ENCODE measurements at regions not wholly inside any gene's neighbourhood (a gene's known extent, or its start where the extent isn't known, plus 50 kb on each side); places are given as distances from the start of the nearest gene placed in this dataset.

DNA sequence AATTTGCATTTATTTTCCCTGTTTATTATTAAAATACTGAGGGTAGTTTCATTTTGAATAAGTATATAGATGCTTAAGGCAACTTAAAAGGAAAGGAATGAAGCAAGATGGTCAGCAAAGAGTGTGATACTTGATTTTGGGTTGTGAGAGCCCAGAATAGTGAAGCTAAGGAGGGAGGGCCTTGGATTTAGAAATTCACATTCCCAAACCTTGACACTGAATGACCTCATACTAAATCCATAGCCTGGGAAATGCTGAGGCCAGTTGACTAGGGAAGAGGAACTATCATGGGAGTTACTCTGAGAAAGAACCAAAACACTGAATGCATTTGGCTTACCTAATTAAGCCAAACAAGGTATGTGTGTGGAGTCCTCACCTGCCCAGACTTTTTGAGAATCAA, 292.5 kb downstream of the SPATA31D1 start:
- Histone ChIP-seq H3K27ac (no peak overlapping the region), H3K4me1 (no peaks in the 10 kb centered on the region), H3K27me3 (no peaks in the 10 kb centered on the region), H3K4me3 (no peak overlapping the region), H3K36me3 (ENCODE audit: low read depth, missing control alignments) (no peaks in the 10 kb centered on the region), H3K9me3 (no peaks in the 10 kb centered on the region)
- DNase-seq, result no peak
- intact Hi-C loops (cut with DNase I; ENCODE audit: low total_unique reads), result no loop called here
- TF ChIP-seq POLR2A (IDR thresholded peaks at IDR 0.05), result no peak
- TF ChIP-seq, protein P1, sequence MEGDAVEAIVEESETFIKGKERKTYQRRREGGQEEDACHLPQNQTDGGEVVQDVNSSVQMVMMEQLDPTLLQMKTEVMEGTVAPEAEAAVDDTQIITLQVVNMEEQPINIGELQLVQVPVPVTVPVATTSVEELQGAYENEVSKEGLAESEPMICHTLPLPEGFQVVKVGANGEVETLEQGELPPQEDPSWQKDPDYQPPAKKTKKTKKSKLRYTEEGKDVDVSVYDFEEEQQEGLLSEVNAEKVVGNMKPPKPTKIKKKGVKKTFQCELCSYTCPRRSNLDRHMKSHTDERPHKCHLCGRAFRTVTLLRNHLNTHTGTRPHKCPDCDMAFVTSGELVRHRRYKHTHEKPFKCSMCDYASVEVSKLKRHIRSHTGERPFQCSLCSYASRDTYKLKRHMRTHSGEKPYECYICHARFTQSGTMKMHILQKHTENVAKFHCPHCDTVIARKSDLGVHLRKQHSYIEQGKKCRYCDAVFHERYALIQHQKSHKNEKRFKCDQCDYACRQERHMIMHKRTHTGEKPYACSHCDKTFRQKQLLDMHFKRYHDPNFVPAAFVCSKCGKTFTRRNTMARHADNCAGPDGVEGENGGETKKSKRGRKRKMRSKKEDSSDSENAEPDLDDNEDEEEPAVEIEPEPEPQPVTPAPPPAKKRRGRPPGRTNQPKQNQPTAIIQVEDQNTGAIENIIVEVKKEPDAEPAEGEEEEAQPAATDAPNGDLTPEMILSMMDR (IDR thresholded peaks at IDR 0.05), result no peak

DNA sequence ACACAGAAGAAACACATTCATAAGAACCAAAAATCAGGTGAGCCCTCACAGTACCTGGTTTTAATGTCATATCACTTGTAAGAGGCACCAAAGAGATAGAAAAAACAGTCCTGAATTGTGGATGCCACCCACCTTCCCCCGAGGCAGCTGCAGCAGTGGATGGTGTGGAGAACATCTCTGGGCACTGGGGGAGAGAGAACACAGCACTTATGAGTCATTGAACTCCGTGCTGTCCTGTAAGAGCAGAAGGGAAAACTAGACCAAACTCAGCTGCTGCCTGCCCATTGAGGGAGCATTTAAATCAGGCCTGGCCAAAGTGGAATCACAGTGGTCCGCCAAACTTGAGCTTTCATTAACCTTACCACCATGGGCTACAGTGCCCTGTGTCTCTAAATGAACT, 296.2 kb downstream of the SPATA31D1 start:
- H3K9me3 ChIP-seq, result no peaks in the 10 kb centered on the region
- DNase-seq, result no peak
- intact Hi-C loops (cut with DNase I; ENCODE audit: low total_unique reads), result no loop called here
- no peaks in the 10 kb centered on the region for H3K36me3 ChIP-seq (ENCODE audit: low read depth, missing control alignments)
- 87 to 88% methylated on average over 3 of the region's 3 CpGs for WGBS, 2 donors
- no peaks in the 10 kb centered on the region for H3K27me3 ChIP-seq
- no peak overlapping the region for H3K27ac ChIP-seq
- no peaks in the 10 kb centered on the region for H3K4me1 ChIP-seq
- TF ChIP-seq, protein P1 (IDR thresholded peaks at IDR 0.05), result no peak
- TF ChIP-seq POLR2A (IDR thresholded peaks at IDR 0.05), result no peak
- no peak overlapping the region for H3K4me3 ChIP-seq

DNA sequence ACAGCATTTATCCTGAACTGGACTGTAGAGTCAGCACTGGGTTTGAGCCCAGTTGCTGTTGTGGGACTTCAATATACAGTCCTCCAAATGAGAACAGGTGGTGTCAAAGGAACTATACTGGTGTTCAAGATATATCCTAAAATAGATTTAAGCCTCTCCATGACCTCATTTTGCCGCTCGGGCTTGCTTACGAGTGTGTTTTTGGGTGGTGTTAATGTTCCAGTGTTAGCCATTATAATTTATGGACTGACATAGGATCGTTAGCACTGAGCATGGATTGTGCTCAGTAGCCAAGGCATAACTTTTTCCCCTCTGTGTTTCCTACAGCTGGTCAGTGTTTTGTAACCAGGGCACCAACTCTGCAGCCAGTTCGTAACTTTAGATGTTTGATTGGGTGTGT, 306.6 kb downstream of the SPATA31D1 start:
- Histone ChIP-seq H3K27me3 (no peaks in the 10 kb centered on the region), H3K4me1 (no peaks in the 10 kb centered on the region), H3K9me3 (no peaks in the 10 kb centered on the region), H3K27ac (no peak overlapping the region), H3K4me3 (no peak overlapping the region), H3K36me3 (ENCODE audit: low read depth, missing control alignments) (no peaks in the 10 kb centered on the region)
- no peak for DNase-seq
- 76 to 83% methylated on average over 5 of the region's 5 CpGs for WGBS, 2 donors
- intact Hi-C loops (cut with DNase I; ENCODE audit: low total_unique reads), result no loop called here
- TF ChIP-seq POLR2A (IDR thresholded peaks at IDR 0.05), result no peak
- TF ChIP-seq, protein P1 (IDR thresholded peaks at IDR 0.05), result no peak

DNA sequence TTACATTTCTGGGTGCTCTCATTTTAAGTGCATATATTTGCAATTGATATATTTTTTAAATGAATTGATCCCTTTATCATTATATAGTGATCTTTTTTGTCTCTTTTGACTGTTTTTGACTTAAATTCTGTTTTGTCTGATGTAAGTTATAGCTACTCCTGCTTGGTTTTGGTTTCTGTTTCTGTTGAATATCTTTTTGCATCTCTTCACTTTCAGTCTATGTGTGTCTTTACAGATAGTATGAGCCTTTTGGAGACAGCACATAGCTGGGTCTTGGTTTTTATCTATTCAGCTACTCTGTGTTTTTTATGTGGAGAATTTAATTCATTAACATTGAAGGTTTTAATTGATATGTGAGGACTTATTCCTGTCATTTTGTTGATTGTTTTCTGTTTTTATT, 311.3 kb downstream of the SPATA31D1 start:
- TF ChIP-seq, protein P1 (IDR thresholded peaks at IDR 0.05), result no peak
- no peak for TF ChIP-seq POLR2A (IDR thresholded peaks at IDR 0.05)
- DNase-seq, result no peak
- no peaks in the 10 kb centered on the region for H3K27me3 ChIP-seq
- intact Hi-C loops (cut with DNase I; ENCODE audit: low total_unique reads), result no loop called here
- no peak overlapping the region for H3K27ac ChIP-seq
- no peaks in the 10 kb centered on the region for H3K4me1 ChIP-seq
- H3K9me3 ChIP-seq, result no peaks in the 10 kb centered on the region
- no peak overlapping the region for H3K4me3 ChIP-seq
- H3K36me3 ChIP-seq (ENCODE audit: low read depth, missing control alignments), result no peaks in the 10 kb centered on the region

DNA sequence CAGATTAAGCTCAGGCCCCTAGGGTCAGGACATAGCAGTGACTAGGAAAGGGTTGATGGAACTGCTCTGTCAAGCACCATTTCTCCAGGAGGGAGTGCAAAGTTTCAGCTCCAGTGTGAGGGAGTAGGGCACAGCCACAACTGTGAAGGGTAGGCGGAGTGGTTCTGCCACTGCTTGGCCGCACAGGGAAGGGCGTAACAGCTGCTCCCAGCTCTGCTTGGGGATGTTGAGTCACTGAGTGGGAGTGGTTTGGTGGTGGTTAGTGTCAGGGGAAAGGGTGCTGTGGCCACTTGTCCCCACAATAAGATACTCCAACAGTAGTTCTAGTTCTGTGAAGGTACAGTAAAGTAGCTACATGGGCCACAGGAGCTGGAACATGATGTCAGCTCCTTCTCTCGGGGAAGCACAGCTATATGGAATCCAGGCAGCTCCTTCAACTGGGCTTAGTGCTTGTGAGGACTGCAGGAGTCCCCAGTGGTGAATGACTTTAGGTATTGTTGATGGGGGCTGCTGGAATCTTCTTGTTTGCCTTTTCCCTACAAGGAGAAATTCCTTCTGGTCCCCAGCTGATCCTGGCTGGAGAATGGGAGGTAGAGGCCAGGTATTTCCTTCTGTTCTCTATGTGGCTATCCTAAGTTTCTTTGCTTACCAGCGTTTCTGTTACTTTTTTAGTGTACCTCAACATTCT, 314.5 kb downstream of the SPATA31D1 start:
- TF ChIP-seq, protein P1 (IDR thresholded peaks at IDR 0.05), result no peak
- no peak for TF ChIP-seq POLR2A (IDR thresholded peaks at IDR 0.05)
- intact Hi-C loops (cut with DNase I; ENCODE audit: low total_unique reads), result no loop called here
- no peak overlapping the region for H3K4me3 ChIP-seq
- no peaks in the 10 kb centered on the region for H3K27me3 ChIP-seq
- H3K27ac ChIP-seq, result no peak overlapping the region
- H3K36me3 ChIP-seq (ENCODE audit: low read depth, missing control alignments), result no peaks in the 10 kb centered on the region
- no peaks in the 10 kb centered on the region for H3K4me1 ChIP-seq
- no peak for DNase-seq
- WGBS, 2 donors, result 79 to 93% methylated on average over 3 to 5 of the region's 5 CpGs
- no peaks in the 10 kb centered on the region for H3K9me3 ChIP-seq

Measured in testis (tissue), 2 donors.